Stimulated activated CD4-positive, alpha-beta T cell treated with anti-CD3 and anti-CD28 coated beads, Interleukin-2, amount 100 ng/mL, for 48 hours (primary cell): ENCODE measurements at regions not wholly inside any gene's neighbourhood (a gene's known extent, or its start where the extent isn't known, plus 50 kb on each side); places are given as distances from the start of the nearest gene placed in this dataset.

Source experiments
- DNase-seq, 2 donors: peaks; one replicate each; pipeline ENCODE4 v3.0.0-alpha.2; 2020

DNA sequence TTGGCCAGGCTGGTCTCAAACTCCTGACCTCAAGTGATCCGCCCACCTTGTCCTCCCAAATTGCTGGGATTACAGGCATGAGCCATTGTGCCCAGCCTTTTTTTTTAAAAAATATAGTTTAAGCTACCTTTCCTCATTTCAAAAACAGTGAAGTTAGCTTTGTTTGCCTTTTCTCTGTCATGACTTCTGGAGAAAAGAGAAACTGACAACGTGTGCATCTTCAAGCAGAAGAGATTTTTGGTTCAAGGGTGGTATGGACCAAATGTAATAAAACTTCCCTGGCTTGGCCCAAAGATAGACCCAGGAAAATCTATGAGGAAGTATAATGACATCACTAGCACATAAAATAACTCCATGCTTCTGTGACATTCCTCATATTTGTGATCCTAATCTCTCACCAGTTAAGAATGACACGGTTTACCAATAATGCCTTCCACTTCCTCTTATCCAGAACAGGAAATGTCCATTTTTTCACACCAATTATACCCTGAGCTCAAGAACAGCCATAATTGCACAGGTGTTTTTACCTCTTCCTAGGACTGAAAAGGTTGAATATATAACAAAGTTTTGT, 781.2 kb upstream of the NR2F2 start:
- DNase-seq = no peak

GRCh38 chr15:95550702-95551101, 779.8 kb upstream of the NR2F2 start:
- no peak for DNase-seq

- DNase-seq = no peak
Measured at GRCh38 chr15:95556225-95556624, 774.3 kb upstream of the NR2F2 start.

GRCh38 chr15:95556866-95557225, 773.7 kb upstream of the NR2F2 start:
- no peak for DNase-seq

DNA sequence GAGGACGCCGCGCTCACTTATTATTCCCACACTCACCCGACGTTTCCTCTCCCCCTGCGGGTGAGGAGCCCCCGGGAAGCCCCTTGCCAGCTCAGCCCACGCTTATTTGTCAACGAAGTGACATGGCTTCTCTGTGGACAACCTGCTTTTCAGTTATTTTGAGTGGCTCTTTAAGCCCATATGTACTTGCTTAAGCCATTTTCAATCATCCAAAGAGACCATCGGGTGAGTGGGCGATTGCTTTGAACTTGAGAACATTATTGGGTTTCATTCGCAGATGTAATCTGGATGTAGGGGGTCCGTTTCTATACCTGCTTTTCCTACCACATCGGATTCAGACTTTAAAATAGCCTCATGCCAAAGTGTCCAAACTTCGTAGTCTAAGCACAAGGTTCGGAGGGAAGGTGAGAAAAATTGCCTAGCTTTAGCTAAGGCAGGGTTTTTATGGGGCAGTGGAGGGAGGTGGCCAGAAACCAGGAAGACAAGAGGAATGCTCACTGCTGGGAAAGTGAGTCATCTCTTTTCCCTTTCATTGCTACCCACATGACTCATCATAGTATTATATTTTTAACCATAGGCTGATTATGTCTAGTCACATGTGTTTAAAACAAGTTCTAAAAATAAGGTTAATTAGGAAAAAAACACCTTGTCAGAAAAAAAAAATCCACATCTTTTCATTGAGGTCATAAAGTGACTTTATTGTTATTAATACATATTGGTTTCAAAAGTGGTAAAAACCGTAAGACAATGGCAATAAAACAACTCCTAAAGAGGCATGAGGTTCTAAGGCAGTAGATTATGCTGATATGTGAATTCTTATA, 773.1 kb upstream of the NR2F2 start:
- no peak for DNase-seq

DNA sequence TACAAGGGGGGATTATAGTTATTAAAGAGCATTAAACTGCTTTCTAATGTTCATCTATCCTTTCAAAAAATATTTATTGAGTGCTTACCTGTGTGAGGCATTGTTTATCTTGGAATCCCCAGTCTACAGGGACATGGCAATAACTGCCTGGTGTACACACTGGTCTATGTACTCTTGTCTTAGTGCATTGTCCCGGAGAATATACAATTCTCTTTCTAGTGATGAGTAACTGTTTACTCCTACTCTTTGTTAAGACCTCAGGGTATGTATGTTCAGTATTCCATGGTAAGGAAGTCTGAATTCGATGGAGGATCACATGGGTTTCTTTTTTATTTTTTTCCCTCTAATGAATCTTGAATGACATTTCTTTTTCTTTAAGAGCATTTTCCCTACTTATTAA, 772.4 kb upstream of the NR2F2 start:
- no peak for DNase-seq

DNA sequence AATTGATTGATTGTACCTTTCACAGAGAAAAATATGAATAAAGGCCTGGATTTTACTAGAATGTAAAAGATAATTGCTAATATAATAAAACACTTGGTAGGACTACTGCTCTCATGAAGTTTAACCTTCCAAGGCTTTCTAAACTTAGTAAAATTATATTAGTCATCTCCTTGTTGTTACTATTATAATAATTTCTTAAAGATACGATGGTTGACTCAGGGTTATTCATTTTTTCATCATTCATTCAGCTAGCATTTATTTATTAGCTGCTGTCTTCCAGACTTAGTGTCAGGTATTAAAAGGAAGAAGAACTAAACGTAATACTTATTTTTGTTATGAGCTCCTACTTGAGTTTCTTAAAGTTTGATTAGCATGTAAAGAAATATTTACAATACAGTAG, 771.6 kb upstream of the NR2F2 start:
- DNase-seq = no peak

GRCh38 chr15:95559875-95560394, 770.6 kb upstream of the NR2F2 start:
- DNase-seq = no peak

DNA sequence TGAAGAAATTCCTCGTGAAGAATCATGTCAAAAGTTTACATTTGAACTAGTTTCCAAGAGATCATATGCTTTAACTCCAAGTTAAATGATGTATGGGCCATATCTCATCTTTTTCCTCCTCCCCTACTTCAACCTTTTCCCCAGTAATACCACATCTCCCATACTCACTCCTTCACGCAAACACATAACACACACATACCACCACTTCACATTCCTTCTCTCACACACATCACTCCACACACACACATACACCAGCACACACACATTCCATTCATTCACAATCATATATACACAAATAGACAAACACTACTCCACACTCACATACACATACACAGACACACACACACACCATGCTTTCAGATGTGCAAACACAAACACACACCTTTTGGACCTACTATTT, 769.0 kb upstream of the NR2F2 start:
- no peak for DNase-seq

GRCh38 chr15:95563634-95564033, 766.9 kb upstream of the NR2F2 start:
- no peak for DNase-seq

GRCh38 chr15:95565016-95565600, 765.4 kb upstream of the NR2F2 start:
- no peak for DNase-seq

DNA sequence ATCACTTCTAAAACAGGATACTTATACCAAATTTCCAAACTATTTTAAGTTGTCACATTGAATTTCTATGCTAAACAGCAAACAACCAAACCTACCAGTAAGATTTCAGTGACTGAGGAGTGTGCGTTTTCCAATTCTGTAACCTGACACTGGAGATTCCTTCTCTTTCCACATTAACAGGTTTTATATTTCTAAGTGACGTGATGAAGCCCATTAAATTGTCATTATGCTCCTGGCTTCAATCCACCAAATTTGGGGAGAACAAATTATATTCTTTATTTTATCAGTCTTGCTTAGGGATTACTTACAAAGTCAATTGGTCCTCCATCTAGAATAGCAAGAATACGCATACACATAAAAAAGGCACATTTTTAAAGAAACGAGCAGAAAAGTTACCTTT, 764.8 kb upstream of the NR2F2 start:
- DNase-seq = no peak

- DNase-seq = no peak
Measured at GRCh38 chr15:95567686-95568085, 762.8 kb upstream of the NR2F2 start.

- no peak for DNase-seq
Measured at GRCh38 chr15:95574053-95574452, 756.4 kb upstream of the NR2F2 start.

DNA sequence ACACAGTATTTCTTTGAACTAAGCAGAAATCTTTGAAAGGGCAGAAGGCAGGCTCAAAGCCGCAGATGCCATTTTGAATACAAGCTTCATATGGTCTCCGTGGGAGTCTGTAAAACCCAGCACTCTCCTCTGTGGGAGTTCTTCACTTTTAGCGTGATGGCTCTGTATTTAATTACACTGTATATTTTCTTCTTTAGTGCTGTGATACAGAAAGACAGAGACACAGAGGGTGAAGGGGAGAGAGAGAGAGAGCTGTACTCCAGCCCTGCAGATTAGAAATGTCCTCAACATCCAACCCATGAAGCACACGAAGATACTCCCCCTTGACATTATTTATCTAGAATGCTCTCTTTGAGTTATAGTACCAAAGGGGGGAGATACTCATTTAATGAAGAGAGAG, 752.6 kb upstream of the NR2F2 start:
- DNase-seq = no peak

DNA sequence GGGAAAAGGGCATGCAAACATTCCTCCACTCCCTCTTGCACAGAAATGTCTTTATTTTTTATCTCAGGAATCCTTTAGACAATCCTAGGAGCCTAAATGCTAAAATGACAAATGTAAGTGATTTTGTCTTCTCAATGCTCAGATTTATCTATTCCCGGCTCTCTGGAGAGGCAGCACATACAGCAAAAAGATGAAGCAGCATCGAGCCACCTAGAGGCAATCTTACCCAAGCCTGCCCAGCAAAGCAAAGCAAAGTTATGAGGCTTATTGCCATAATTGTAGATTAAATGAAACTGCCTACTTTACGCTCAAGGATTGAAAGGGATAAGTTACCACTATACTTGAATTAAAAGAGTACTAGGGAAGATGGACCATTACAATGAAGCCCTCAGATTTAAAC, 750.4 kb upstream of the NR2F2 start:
- DNase-seq = no peak

GRCh38 chr15:95581595-95581994, 748.9 kb upstream of the NR2F2 start:
- DNase-seq = no peak

DNA sequence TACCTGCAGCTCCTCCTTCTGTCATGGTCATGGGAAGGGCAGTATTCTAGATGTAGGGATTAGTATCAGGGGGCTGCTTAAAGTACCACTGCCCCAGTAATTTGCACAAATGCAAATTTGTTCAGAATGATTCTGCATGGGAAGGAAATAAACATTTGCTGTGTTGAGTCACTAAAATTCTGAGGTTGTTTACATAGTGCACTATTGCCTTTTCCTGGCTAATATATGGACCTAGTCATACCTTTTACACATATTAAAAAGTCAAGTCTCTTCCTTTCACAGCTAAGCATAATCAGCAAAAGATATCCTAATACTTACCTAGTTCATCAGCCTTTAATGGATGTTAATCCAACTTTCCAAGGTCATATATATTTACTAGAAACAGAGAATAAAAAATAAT, 746.4 kb upstream of the NR2F2 start:
- DNase-seq = no peak

- DNase-seq = no peak
Measured at GRCh38 chr15:95588056-95588455, 742.4 kb upstream of the NR2F2 start.

DNA sequence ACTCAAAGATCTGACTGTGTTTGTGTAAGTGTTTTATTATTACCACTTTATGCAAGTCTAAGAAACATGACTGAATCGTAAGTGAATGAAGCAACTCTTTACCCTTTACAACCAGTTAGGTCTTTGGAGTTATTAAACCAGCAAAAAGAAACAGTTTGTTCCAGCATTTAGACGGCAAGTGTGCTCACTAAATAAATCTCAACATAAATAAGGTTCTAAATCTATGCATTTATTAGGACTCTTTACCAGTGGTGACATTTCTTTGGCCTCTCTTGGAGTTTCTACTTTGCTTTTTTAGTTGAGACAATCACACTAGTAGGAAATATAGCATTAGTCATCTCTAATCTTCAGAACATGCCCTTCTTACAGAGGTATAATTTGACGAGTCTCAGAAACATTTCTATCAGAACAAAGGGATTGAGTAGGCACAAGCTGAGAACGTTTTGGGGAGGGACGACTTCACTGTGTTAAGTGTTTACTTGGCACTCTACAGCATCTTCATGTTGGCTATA, 739.9 kb upstream of the NR2F2 start:
- DNase-seq = no peak

DNA sequence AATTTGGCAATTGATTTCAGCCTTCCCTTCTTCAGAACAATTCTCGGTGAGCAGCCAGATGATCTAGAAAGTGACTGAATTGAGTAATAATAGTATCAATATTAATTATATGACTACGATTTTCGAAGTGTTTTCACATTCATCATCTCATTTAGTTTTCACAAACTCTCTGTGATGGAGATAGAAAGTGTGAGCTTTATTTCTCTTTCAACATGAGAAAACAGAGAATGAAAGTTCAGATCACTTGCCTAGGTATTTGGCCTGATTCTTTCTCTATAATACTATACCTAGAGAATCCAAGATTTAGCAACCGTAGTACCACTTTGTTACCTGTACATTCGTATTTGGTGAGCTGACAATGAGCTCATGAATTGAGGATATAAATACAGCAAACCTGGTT, 739.2 kb upstream of the NR2F2 start:
- no peak for DNase-seq

GRCh38 chr15:95591886-95592285, 738.6 kb upstream of the NR2F2 start:
- DNase-seq = no peak

DNA sequence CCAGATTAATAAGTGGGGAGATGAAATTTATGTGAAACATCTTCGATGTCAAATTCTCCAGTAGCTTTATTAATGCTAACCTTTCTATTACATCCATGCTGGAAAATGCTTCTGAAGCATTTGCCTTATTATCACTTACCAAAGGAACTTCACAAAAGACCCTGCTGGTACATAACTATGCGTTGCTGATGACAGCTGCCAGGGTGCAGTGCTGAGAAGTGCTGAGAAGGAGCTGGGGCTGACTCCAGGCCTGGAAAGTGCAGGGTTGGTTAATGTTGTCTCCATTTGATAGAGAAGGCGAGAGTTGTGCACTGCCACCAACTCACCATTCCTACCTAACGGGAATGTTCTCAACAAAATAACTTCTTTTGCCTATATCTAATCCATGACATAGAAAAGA, 736.0 kb upstream of the NR2F2 start:
- no peak for DNase-seq

DNA sequence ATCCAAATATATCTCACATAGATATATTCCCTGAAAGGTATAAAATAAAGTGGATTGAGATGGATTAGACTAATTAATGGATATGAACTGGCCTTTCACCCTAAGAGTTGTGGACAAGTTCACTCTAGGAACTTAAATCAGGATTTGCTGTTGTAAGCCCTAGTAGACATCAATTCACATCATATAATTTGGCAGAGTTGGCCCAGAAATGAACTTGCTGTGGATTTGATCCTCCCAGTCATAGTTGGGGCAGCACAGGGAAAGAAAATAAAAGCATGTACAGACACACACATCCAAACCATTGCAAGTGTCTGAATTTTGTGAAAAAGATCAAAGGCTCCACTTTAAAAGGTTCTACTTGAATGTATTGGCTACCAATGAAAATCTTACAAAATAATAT, 734.7 kb upstream of the NR2F2 start:
- no peak for DNase-seq
